D341Med (cell line): ENCODE measurements at regions not wholly inside any gene's neighbourhood (a gene's known extent, or its start where the extent isn't known, plus 50 kb on each side); places are given as distances from the start of the nearest gene placed in this dataset.
"Not testable (repeated sequence)": the region's sequence is repeated elsewhere in the genome, so short reads cannot be mapped to it uniquely, and the experiment has no call there.

Experiments
- DNase-seq: peaks from one replicate; pipeline ENCODE4 v3.0.0; 2012; ENCODE audit warnings: low spot score

DNA sequence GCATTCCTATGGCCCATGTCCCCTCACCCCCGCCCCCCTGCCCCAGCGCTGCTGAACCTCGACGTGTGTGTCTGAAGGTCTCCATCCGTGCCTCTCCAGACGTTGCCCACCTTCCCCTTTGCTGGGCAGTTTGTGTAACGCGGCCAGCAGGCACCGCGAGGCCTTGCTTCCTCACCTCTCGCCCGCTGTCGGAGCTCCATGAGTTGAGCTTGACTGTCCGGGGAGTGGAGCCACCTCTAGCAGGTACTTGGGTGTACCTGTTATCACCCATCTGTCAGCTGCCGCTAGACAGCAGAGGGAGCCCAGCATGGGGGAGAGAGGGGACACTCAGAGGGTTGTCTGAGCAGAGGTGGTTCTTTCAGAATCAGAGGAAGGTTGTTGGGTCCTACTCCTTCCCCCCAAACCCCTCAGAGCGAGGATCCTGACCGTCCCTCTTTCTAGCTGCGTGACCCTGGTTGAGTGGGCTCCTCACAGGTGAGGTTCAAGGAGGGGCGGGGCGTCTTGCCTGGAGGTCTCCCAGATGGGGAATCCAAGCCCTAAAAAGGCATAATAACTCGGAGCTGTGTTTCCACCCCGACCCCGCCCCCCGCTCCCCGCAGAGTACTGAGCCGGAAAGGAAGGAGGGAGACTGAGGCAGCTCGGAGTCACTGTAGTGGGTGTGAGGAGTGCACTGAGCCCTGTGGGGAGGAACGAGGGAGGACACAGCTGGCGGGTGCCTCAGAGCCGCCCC, 184.7 kb downstream of the C9orf50 start:
- DNase-seq, result no peak

DNA sequence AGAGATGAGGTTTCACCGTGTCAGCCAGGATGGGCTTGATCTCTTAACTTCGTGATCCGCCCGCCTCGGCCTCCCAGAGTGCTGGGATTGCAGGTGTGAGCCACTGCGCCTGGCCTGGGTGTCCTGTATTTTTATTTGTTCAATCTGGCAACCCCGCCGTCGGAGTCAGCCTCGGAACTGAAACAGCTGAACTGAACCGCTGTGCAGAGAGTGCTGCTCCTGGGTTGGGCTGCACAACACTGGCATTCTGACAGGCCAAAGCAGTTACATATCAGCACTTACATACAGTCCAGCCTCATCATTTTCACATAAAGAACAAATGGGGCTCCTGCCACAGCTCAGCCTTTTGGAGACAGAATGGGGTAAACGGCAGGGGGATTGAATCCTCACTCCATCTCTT, 185.6 kb downstream of the C9orf50 start:
- DNase-seq, result no peak

GRCh38 chr9:129434187-129434586, 186.7 kb downstream of the C9orf50 start:
- DNase-seq, result no peak

DNA sequence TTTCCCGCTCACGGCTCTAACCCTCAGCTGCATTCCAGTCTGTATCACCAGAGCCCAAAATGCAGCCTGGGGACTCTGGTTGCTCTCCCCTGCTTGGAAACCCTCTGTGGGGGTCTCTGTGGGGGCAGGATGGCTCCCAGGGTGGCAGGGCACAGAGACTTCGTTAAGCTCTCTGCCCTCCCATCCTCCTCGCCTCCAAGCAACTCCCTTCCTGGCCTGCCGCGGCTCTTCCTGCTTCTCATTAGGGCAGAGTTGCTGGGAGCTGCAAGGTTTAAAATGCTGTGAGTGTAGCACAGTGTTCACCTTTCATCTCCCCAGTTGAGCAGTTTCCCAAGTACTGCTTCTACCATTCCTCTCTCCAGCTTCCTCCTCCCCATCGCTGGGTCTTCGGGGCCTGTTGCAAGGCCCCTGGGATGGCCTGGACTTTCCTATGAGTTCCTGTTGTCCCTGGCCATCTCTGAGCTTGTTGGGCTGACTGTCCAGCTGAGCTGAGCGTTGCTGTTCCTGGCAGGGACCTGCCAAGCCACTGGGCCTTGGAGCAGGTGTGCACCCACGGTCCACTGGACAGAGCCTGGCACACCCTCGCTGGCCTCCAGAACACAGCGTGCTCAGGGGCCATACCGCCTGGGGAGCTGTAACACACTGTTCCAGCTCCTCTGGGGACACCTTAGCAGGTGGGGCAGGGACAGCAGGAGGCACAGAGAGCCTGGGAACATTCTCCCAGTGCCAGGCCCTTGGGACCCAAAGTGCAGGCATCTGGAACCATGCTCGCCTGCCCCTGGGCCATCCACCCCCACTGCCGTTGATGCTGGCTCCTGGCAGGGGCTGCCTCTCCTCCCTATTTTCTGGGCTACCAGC, 188.4 kb downstream of the C9orf50 start:
- DNase-seq, result no peak

DNA sequence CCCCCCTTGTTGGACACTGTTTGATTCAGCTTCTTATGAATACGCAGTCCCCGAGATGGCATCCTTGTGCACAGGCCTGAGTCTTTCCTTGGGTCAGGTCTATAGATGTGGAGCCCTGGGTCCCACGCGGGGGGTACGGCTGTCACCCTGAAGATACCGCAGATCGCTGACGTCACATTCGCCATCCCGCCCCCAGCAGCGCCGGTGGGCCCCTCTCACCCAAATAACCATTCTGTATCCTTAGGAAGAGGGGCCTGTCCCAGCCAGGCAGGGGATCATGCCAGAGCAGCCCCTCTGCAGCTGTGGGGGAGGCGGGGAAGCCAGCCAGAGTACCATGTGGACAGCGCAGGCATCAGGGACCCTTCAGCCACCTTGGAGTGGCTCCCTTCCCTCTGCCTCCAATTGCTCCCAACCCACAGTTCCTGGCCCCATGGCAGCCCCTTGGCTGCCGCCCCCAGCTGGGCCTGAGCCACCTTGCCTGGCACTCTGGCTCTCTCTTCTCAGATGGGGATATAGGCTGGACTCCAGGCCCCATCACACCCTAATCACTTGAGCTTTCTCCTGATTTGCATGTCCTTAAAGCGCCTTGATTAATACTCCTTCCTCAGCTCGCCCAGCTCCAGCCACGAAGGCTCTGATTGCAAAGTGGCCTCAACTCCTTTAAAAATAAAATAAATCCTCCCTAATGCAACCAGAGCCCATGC, 189.8 kb downstream of the C9orf50 start:
- no peak for DNase-seq

GRCh38 chr9:129428864-129429577, 191.9 kb downstream of the C9orf50 start:
- DNase-seq, result no peak

- no peak for DNase-seq
Measured at GRCh38 chr9:129427149-129427548, 193.8 kb downstream of the C9orf50 start.

- not testable (repeated sequence) for DNase-seq
Measured at GRCh38 chr9:129423755-129424154, 197.1 kb downstream of the C9orf50 start.

DNA sequence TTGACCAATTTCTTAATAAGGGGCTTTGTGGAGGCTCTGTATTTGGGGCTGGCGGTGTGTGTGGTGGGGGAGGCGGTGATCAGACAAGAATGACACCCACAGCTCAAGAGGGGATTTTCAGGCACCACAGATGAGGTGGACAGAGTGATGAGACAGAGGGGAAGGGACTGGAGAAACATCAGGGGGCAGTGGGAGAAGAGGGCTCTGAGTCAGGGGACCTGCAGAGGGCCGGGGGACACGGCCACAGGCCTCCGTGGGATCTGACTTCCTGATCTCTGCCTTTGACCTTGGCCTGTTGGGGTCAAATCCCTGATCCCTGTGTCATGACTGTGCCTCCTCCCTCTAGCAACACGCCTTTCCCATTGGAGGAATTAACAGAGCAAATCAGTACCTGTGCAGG, 197.7 kb downstream of the C9orf50 start:
- no peak for DNase-seq

DNA sequence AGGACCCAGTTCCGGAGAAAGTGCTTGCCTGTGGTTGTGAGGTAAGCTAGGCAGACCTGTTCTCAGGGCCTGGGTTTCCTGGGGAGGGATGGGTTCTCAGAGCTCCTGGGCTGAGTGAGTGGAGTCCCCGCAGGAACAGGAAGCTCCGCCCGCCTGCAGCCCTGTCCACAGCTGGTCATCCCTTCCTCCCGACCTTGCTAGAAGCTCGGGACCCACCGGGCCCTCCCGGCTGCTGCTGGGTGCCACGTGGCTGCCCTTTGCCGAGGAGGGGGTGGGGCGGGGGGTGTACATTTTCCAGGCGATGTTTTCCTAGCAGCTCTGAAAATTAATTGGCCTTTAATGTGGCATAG, 198.1 kb downstream of the C9orf50 start:
- DNase-seq, result no peak

DNA sequence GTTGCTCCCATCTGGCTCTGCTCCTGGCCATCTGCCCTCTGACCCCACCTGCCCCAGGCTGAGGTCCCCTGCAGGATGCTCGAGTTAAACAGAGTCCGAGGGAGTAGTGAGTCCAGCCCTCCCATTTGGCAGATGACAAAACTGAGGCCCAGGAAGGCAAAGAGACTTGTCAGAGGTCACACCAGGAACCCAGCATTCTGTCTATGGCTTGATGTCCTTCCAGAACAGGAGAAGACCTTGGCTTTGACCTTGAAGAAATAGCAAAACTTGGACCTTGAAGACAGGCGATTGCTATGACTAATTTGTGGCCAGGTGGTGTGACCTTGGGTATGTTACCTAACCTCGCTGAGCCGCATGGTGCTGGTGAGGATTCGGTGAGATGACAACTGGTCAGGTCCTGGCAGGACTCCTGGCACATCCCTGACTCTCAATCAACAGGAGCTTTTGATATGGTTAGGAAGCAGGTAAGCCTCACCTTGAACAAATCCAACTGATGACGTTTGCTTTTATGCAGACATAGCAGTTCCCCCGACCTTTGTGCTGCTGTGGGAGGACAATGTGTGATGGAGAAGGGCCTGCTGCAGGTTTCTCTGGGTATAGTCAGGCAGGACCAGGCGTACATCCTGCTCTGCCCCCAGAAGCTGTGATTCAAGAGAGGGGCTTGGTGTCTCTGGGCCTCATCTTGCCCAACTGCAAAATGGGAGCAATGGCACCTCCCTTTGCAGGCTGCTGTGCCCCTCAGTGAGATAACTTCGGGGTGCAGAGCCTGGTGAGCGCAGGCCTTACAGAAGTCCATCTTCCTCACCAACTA, 198.7 kb downstream of the C9orf50 start:
- DNase-seq, result no peak

GRCh38 chr9:129421371-129421770, 199.5 kb downstream of the C9orf50 start:
- DNase-seq, result no peak

GRCh38 chr9:129420721-129421120, 200.2 kb downstream of the C9orf50 start:
- no peak for DNase-seq

DNA sequence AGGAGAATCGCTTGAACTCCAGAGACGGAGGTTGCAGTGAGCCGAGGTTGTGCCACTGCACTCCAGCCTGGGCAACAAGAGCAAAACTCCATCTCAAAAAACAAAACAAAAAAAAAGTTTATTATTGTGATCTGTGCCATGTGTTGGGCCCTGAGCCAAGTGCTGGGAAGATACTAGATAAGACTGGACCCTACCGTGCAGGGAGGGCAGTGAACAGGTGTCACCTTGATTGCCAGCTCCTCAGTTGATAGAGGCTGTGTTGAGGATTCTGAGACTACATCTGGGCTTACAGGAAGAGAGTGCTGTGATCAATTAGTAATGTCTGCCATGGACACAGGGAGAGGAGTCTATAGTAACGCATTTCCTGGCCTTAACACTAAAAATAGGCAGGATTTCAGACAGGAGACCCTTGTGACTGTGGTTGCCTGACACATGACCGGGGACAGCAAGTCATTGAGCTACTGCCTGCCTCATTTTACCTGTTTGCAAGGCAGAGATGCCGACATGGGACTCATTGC, 201.5 kb downstream of the C9orf50 start:
- DNase-seq, result no peak

- DNase-seq, result no peak
Measured at GRCh38 chr9:129418451-129418850, 202.4 kb downstream of the C9orf50 start.

DNA sequence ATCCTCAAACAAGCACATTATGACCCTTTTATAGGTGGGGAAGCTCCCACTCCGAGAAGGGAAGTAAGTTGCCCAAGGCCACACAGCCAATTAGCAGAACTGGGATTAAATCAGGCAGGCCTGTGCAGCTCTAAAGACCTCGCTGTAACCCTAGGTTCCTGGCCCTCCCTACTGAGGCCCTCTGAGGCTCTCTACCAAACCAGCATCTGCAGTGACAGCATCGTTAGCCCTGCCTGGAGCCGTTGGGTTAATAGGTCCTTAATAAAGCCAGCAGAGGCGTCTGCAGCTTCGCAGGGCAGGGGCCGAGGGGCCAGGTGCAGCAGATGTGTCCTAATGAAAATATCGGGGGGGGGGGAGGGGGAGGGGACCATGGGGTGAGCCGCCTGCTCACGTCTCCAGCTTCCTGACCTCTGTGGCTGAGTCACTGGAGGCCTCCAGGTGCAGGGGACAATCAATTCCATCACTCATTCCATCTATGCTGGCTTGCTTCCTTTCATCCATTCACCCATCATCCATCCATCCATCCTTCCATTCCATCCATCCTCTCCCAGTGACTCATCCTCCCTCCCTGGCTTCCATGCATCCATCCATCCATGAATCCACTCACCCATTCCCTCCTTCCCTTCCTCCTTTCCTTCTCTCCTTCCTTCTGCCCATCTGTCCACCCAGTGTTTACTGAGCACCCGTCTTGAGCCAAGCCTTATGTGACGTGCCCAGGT, 203.9 kb downstream of the C9orf50 start:
- no peak for DNase-seq

DNA sequence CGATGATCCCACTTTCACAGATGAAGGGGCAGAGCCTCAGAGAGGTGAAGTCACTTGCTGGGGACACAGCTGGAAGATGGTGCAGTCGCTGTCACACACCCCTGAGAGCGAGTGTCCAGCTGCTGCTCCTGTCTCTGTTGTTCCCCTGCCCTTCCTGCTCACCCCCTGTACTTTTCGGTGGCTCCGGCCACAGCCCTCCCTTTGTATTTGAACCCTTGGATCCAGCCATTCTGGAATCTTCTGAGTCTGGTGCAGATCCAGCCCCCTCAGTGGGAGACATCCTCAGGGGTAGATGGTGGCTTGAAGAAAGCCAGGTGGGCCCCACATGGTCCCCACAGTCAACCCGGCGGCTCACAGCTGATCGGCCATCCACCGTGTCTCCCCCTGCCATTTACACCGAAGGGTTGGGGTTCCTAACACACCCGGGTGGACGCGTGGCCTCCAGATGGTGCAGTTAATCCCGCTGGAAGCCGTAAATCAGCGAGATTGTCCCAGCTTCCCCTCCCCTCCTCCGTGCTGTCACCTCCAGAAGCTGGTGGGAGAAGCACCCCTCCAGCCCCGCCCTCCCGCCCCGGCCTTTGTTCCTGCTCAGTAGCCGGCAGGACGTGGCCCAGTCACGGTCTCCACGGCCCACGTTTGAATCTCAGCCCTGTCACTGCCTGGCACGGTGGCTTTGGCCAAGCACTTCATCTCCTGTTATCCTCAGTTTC, 204.8 kb downstream of the C9orf50 start:
- peak; percentile 81 for DNase-seq

GRCh38 chr9:129414993-129415941, 205.6 kb downstream of the C9orf50 start:
- no peak for DNase-seq
